Activated CD4-positive, alpha-beta T cell treated with anti-CD3 and anti-CD28 coated beads, Interleukin-2, amount 50 U/mL, for 1 hour (primary cell): ENCODE measurements at regions not wholly inside any gene's neighbourhood (a gene's known extent, or its start where the extent isn't known, plus 50 kb on each side); places are given as distances from the start of the nearest gene placed in this dataset.

ENCODE experiments used
- DNase-seq: peaks from one replicate; pipeline ENCODE4 v3.0.0-alpha.2; 2020

- DNase-seq: no peak
Measured at GRCh38 chr3:25056803-25057351, 371.2 kb upstream of the RARB start.

GRCh38 chr3:25057379-25057778 lies 370.7 kb upstream of the RARB start:
- DNase-seq: no peak

- no peak for DNase-seq
Measured at GRCh38 chr3:25064681-25065080, 363.4 kb upstream of the RARB start.

GRCh38 chr3:25069970-25070369 lies 358.1 kb upstream of the RARB start:
- DNase-seq: no peak

GRCh38 chr3:25071846-25072245 lies 356.2 kb upstream of the RARB start:
- DNase-seq: no peak

GRCh38 chr3:25073423-25073822 lies 354.6 kb upstream of the RARB start:
- DNase-seq: no peak

- no peak for DNase-seq
Measured at GRCh38 chr3:25074149-25074548, 353.9 kb upstream of the RARB start.

GRCh38 chr3:25080461-25080860 lies 347.6 kb upstream of the RARB start:
- DNase-seq: no peak

- no peak for DNase-seq
Measured at GRCh38 chr3:25084016-25084415, 344.0 kb upstream of the RARB start.

- no peak for DNase-seq
Measured at GRCh38 chr3:25086721-25087120, 341.3 kb upstream of the RARB start.

- DNase-seq: no peak
Measured at GRCh38 chr3:25088284-25088683, 339.8 kb upstream of the RARB start.

GRCh38 chr3:25090698-25091453 lies 337.2 kb upstream of the RARB start:
- no peak for DNase-seq

- DNase-seq: no peak
Measured at GRCh38 chr3:25091934-25092333, 336.1 kb upstream of the RARB start.

GRCh38 chr3:25094932-25095685 lies 333.0 kb upstream of the RARB start:
- DNase-seq: no peak

GRCh38 chr3:25096536-25096935 lies 331.5 kb upstream of the RARB start:
- DNase-seq: no peak

GRCh38 chr3:25097023-25097422 lies 331.0 kb upstream of the RARB start:
- no peak for DNase-seq

- DNase-seq: no peak
Measured at GRCh38 chr3:25099666-25100065, 328.4 kb upstream of the RARB start.

- no peak for DNase-seq
Measured at GRCh38 chr3:25103391-25103790, 324.7 kb upstream of the RARB start.

GRCh38 chr3:25107918-25108617 lies 320.0 kb upstream of the RARB start:
- no peak for DNase-seq

- no peak for DNase-seq
Measured at GRCh38 chr3:25110642-25111041, 317.4 kb upstream of the RARB start.

- no peak for DNase-seq
Measured at GRCh38 chr3:25113891-25114290, 314.2 kb upstream of the RARB start.

GRCh38 chr3:25114532-25114931 lies 313.5 kb upstream of the RARB start:
- no peak for DNase-seq

GRCh38 chr3:25117005-25117593 lies 311.0 kb upstream of the RARB start:
- DNase-seq: no peak
